A549 (cell line): ENCODE measurements at regions not wholly inside any gene's neighbourhood (a gene's known extent, or its start where the extent isn't known, plus 50 kb on each side); places are given as distances from the start of the nearest gene placed in this dataset.

Experiments
- CBX8 ChIP-seq: fragments of 200-600 bp; sonication (generic); IDR thresholded peaks from 2 replicates; pipeline ENCODE4 v1.6.1; 2016
- KDM1A ChIP-seq: fragments of 200-600 bp; sonication (generic); IDR thresholded peaks from 2 replicates; pipeline ENCODE4 v1.6.1; 2016; ENCODE audit warnings: low read depth, mild to moderate bottlenecking
- KDM5A ChIP-seq: fragments of 200-600 bp; sonication (generic); IDR thresholded peaks from 2 replicates; pipeline ENCODE4 v1.6.1; 2016; ENCODE audit warnings: antibody characterized with exemption, mild to moderate bottlenecking
- MAFK ChIP-seq: fragments of 450-650 bp; IDR thresholded peaks from 2 replicates; pipeline ENCODE4 v1.6.1; 2014; ENCODE audit not compliant: partially characterized antibody
- RAD21 ChIP-seq, 2 experiments: fragments of >200 bp in 1 of 2; sonication (Bioruptor Twin) in 1 of 2; formaldehyde crosslinking in 1 of 2; IDR thresholded peaks in 1 of 2; conservative IDR thresholded peaks in 1 of 2; 2 replicates in 1 of 2; 3 replicates in 1 of 2; pipeline ENCODE4 v1.6.1; 2012 to 2018; ENCODE audit warnings: inconsistent platforms in 1 of 2
- ZC3H11A ChIP-seq: fragments of 450-650 bp; IDR thresholded peaks from 2 replicates; pipeline ENCODE4 v1.6.1; 2014; ENCODE audit warnings: antibody characterized with exemption, mild to moderate bottlenecking
- TF ChIP-seq, protein P1 (sequence below): fragments of >200 bp; sonication (Bioruptor Twin); formaldehyde crosslinking; IDR thresholded peaks from 3 replicates; pipeline ENCODE4 v1.6.1; 2016
- TF ChIP-seq, protein P2 (sequence below): fragments of 250-450 bp; sonication (Bioruptor Pico); IDR thresholded peaks from 2 replicates; pipeline ENCODE4 v1.5.0; 2021; ENCODE audit warnings: mild to moderate bottlenecking, moderate library complexity, borderline replicate concordance
- TF ChIP-seq, protein P3 (sequence below): fragments of >200 bp; sonication (Bioruptor Twin); formaldehyde crosslinking; IDR thresholded peaks from 3 replicates; pipeline ENCODE4 v1.5.1; 2016

DNA sequence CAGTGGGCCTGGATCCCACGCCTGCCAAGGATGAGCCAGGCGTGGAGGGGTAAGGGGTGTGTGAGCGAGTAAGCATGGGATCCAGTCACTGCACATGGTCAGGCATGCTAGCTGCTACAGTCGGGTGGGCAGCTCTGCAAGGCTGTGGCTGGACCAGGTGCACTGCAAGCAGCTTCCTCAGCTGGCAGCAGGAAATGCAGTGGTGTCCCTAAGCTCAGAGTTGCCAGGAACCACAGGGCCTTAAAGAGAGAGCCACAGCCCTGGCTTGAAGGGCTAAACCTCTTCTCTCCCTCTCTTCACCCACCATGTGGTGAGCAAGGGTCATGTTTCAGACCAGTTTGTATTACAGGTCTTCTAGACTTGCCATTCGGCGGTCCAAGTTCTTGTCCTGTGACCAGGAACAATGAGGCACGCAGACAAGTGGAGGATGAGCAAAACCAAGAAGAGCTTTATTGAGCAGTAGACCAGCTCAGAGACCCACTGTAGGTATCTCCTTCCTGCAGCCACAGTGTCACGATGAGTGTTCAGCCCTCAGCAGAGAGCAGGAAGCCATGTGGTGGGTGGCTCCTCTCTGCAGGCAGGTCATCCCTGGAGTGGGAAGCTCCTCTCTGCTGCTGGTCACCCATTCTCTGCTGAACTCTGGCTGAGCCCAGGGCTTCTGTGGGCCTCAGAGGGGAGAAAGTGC lies 511.9 kb downstream of the PYDC2 start:
- TF ChIP-seq MAFK: no peak
- TF ChIP-seq, protein P1, sequence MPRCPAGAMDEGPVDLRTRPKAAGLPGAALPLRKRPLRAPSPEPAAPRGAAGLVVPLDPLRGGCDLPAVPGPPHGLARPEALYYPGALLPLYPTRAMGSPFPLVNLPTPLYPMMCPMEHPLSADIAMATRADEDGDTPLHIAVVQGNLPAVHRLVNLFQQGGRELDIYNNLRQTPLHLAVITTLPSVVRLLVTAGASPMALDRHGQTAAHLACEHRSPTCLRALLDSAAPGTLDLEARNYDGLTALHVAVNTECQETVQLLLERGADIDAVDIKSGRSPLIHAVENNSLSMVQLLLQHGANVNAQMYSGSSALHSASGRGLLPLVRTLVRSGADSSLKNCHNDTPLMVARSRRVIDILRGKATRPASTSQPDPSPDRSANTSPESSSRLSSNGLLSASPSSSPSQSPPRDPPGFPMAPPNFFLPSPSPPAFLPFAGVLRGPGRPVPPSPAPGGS: no peak
- TF ChIP-seq RAD21 (conservative IDR thresholded peaks at IDR 0.05 in 1 of 2, IDR thresholded peaks at IDR 0.05 in 1 of 2): no peak
- TF ChIP-seq, protein P2, sequence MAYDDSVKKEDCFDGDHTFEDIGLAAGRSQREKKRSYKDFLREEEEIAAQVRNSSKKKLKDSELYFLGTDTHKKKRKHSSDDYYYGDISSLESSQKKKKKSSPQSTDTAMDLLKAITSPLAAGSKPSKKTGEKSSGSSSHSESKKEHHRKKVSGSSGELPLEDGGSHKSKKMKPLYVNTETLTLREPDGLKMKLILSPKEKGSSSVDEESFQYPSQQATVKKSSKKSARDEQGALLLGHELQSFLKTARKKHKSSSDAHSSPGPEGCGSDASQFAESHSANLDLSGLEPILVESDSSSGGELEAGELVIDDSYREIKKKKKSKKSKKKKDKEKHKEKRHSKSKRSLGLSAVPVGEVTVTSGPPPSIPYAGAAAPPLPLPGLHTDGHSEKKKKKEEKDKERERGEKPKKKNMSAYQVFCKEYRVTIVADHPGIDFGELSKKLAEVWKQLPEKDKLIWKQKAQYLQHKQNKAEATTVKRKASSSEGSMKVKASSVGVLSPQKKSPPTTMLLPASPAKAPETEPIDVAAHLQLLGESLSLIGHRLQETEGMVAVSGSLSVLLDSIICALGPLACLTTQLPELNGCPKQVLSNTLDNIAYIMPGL (CRISPR knock-in tag): no peak
- no peak for TF ChIP-seq KDM1A
- TF ChIP-seq, protein P3, sequence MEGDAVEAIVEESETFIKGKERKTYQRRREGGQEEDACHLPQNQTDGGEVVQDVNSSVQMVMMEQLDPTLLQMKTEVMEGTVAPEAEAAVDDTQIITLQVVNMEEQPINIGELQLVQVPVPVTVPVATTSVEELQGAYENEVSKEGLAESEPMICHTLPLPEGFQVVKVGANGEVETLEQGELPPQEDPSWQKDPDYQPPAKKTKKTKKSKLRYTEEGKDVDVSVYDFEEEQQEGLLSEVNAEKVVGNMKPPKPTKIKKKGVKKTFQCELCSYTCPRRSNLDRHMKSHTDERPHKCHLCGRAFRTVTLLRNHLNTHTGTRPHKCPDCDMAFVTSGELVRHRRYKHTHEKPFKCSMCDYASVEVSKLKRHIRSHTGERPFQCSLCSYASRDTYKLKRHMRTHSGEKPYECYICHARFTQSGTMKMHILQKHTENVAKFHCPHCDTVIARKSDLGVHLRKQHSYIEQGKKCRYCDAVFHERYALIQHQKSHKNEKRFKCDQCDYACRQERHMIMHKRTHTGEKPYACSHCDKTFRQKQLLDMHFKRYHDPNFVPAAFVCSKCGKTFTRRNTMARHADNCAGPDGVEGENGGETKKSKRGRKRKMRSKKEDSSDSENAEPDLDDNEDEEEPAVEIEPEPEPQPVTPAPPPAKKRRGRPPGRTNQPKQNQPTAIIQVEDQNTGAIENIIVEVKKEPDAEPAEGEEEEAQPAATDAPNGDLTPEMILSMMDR: no peak
- no peak for TF ChIP-seq CBX8
- no peak for TF ChIP-seq ZC3H11A
- TF ChIP-seq KDM5A: no peak
